GM06990 (cell line): ENCODE measurements at regions not wholly inside any gene's neighbourhood (a gene's known extent, or its start where the extent isn't known, plus 50 kb on each side); places are given as distances from the start of the nearest gene placed in this dataset.

Source experiments
- DNase-seq: peaks from one replicate; pipeline ENCODE4 v3.0.0-alpha.2; 2011; ENCODE audit not compliant: insufficient read length; ENCODE audit errors: extremely low read depth
- H3K27me3 ChIP-seq: replicated peaks from 2 replicates; pipeline ENCODE4 v1.6.0; 2011; ENCODE audit warnings: low read length; ENCODE audit not compliant: control insufficient read depth, insufficient read depth
- H3K36me3 ChIP-seq: 2 replicates; pipeline ENCODE4 v1.5.1; 2011; ENCODE audit warnings: low read length; ENCODE audit not compliant: control insufficient read depth, insufficient read depth
- H3K4me3 ChIP-seq: replicated peaks from 2 replicates; pipeline ENCODE4 v1.5.1; 2011; ENCODE audit warnings: low read depth, mild to moderate bottlenecking, control low read depth, low read length
- TF ChIP-seq, protein P1 (sequence below): IDR thresholded peaks from 2 replicates; pipeline ENCODE4 v1.5.1; 2011; ENCODE audit warnings: low read length, control low read depth, mild to moderate bottlenecking, inconsistent platforms; ENCODE audit not compliant: insufficient read depth, poor library complexity, severe bottlenecking

DNA sequence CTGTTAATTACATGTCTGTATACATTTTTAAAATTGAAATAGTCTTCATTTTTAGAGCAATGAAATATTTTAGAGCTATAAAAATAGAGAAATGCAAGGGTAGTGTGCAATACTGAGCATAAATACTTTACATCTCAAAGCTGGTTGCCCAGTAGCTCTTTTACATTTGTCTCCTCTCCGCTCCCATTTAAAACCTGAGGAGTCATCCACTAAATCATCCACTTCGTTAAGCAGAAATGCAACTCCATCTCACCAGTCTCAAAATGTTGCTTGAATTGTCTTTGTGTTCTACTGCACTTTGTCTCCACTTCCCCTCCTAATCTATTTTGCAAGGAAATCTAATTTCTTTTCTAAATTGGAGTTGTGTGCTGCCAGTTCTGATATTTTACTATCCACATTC, 563.6 kb downstream of the VGLL3 start:
- Histone ChIP-seq H3K4me3 (no peak overlapping the region), H3K36me3 (no peaks in the 10 kb centered on the region), H3K27me3 (no peaks in the 10 kb centered on the region)
- TF ChIP-seq, protein P1, sequence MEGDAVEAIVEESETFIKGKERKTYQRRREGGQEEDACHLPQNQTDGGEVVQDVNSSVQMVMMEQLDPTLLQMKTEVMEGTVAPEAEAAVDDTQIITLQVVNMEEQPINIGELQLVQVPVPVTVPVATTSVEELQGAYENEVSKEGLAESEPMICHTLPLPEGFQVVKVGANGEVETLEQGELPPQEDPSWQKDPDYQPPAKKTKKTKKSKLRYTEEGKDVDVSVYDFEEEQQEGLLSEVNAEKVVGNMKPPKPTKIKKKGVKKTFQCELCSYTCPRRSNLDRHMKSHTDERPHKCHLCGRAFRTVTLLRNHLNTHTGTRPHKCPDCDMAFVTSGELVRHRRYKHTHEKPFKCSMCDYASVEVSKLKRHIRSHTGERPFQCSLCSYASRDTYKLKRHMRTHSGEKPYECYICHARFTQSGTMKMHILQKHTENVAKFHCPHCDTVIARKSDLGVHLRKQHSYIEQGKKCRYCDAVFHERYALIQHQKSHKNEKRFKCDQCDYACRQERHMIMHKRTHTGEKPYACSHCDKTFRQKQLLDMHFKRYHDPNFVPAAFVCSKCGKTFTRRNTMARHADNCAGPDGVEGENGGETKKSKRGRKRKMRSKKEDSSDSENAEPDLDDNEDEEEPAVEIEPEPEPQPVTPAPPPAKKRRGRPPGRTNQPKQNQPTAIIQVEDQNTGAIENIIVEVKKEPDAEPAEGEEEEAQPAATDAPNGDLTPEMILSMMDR: no peak
- no peak for DNase-seq

DNA sequence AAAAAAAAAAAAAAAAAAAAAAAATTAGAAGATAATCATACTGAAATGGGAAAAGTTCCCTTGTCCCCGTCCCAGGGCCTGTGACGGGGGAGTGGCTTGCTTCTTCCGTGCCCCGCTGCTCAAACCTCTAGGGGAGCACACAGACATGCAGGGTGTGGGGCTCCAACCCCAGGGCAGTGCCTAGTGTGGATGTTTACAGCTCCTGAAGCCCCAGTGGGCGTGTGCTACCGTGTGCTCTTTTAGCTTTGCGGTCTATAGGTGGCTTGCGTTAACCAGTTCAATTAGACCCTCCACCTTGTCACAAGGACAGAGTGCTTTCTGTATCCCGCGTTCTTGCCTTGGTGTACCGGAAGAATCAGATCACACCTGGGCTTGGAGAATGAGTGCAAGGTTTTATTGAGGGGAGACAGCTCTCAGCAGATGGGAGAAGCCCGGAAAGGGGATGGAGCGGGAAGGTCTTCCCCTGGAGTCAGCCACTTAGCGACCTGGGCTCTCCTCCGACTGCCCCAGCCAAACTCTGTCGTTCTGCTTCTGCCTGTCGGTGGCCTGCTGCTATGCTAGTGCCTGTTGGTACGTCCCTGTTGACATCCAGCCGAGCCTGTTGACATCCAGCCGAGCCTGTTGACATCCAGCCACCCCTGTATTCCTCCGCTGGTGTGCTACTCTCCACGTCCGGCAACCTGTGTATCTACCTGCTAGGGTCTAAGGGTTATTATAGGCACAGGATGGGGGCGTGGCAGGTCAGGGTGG, 569.8 kb downstream of the VGLL3 start:
- Histone ChIP-seq H3K4me3 (no peak overlapping the region), H3K36me3 (no peaks in the 10 kb centered on the region), H3K27me3 (no peaks in the 10 kb centered on the region)
- DNase-seq: no peak
- TF ChIP-seq, protein P1: no peak

GRCh38 chr3:86418861-86419260, 572.1 kb downstream of the VGLL3 start:
- TF ChIP-seq, protein P1: no peak

DNA sequence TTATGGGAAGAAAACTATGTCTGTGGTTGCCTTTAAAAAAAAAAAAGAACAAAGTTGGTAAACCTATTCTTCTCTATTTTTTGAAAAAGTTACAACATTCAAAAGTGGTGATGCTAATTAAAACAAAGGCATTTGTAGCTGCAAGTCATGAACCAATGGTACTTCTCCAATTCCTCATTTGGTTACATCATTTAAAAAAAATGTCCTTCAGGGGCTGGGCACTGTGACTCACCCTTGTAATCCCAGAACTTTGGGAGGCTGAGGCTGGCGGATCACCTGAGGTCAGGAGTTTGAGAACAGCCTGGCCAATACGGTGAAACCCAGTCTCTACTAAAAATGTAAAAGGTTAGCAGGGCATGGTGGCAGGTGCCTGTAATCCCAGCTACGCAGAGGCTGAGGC, 574.6 kb downstream of the VGLL3 start:
- Histone ChIP-seq H3K4me3 (no peak overlapping the region), H3K36me3 (no peaks in the 10 kb centered on the region), H3K27me3 (no peaks in the 10 kb centered on the region)
- DNase-seq: no peak
- TF ChIP-seq, protein P1: no peak

More at GRCh38 chr3:86418861-86419260, 572.1 kb downstream of the VGLL3 start:
- DNase-seq: no peak
- H3K4me3 ChIP-seq: no peak overlapping the region
- no peaks in the 10 kb centered on the region for H3K36me3 ChIP-seq
- H3K27me3 ChIP-seq: no peaks in the 10 kb centered on the region

DNA sequence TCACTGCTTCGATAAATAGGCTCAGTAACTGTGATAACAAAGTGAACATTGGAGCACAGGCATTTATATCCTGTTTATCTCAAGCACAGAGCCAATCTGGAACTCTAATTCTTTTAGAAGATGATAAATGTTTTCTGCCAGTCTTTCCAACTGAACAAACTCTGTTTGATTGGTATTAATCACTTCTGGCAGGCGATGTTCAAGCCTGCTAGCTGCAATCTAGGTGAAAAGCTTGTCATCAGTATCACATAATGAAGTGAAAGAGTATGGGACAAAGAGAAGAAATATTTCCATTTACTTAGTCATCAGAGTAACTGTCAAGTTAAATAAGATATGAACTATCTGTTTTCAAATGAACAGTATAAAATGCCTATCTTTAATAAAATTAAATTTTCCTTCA, 577.3 kb downstream of the VGLL3 start:
- Histone ChIP-seq H3K4me3 (no peak overlapping the region), H3K27me3 (no peaks in the 10 kb centered on the region), H3K36me3 (no peaks in the 10 kb centered on the region)
- TF ChIP-seq, protein P1: no peak
- no peak for DNase-seq
